HG03565 (cell line): ENCODE measurements at regions not wholly inside any gene's neighbourhood (a gene's known extent, or its start where the extent isn't known, plus 50 kb on each side); places are given as distances from the start of the nearest gene placed in this dataset.

ENCODE experiments used
- ATAC-seq: cut with Tn5 transposase; IDR thresholded peaks from one replicate; pipeline ENCODE4 v1.9.1; 2021; ENCODE audit warnings: mild to moderate bottlenecking, moderate library complexity; ENCODE audit not compliant: unreplicated experiment

DNA sequence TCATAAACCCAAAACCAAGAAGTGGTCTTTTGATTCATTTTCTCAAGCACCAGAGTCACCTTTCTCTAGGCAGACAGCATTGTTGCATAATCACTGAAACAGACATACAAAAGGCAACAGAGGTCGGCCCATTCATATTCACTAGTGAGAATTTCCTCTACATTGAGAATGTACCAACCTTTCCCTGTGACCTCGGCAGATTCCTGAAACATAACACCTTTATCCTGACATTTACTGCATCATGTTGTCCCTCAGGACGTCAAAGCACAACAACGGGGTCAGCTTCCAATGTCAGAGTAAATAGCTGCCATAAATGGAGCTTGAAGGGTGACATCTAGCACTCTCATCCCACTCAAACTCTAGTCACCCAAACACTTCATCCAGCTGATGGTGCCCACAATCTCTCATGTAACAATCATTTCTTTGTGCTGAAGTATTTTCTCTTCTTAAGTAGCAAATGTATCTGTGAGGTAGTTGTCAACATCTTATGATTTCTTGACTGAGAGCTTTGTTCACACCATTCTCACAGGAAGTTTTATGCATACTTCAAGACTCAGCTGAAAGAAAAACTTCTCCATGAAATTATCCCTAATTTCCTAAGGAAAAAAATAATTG lies 802.6 kb upstream of the CHAC2 start:
- no peak for ATAC-seq

GRCh38 chr2:52961403-52961802 lies 806.2 kb upstream of the CHAC2 start:
- no peak for ATAC-seq

- no peak for ATAC-seq
Measured at GRCh38 chr2:52960881-52961280, 806.7 kb upstream of the CHAC2 start.

DNA sequence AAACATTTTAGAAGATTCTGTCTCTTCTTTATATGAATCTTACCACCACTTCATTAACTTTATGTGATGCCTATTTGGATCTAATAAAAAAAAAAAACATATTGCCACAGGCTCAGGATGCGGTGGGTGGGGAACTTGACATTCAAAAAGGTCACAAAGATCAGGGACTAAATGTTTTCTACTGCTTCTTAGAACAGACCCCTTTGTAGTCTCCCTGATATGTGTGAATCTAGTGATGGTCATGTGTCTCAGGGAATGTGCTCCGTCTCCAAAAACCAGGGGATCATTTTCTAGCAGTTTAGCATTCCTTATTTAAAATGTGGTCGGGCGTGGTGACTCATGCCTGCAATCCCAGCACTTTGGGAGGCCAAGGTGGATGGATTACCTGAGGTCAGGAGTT lies 807.8 kb upstream of the CHAC2 start:
- no peak for ATAC-seq

- no peak for ATAC-seq
Measured at GRCh38 chr2:52956766-52957165, 810.8 kb upstream of the CHAC2 start.

DNA sequence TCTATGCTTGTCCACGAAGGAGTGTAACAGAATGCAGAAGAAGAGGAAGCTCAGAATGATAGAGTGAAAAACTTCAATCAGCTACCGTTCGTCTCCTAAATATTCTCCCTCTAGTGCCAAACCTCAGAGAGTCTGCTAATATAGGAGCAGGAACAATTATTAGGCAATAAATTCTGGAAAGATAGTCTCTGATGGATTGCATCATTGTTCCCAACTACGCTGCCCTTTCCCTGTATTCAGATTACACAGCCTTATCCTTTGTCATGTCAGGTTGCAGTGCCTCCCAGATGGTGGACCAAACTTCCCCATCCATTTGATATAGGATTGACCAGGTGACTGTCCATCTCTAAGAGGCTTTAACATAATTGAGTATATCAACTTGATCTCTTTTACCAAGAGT lies 811.5 kb upstream of the CHAC2 start:
- no peak for ATAC-seq

DNA sequence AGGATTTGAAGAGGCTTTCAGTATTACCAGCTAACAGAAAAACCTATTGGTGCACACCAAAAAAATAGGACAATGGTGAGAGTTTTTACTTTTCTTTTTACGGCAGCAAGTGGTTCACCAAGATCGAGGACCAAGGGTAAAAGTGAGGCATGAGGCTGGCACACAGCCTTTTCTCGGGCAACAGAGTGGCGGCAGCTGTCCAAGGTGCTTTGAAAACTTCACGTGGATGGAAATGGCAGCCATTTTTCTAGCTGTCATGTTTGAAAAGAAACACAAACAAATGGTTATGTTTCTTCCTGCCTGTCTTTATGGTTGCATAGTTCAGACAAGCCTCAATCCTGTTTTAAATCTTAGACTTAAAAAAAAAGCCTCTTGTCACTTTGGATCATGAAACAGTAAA lies 812.5 kb upstream of the CHAC2 start:
- no peak for ATAC-seq

- ATAC-seq: no peak
Measured at GRCh38 chr2:52940101-52940500, 827.5 kb upstream of the CHAC2 start.

GRCh38 chr2:52939250-52939649 lies 828.4 kb upstream of the CHAC2 start:
- no peak for ATAC-seq

DNA sequence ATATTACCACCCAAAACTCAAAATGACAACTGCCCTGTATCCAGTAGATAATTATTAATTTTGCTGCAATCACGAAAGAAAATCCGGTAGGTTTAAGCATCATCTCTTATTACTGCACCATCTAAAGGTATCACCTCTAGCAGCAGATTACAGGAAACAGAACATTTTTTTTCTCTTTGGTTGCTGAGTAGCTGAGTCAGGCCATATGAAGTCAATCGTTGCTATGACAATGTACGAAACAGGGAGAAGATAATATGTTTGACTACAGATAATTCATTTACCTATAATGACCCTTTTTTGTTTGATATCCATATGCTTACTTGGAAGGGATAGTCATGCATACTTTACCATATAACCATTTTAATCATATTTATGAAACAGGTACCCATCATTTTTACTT lies 831.6 kb upstream of the CHAC2 start:
- ATAC-seq: no peak

GRCh38 chr2:52934920-52935640 lies 832.5 kb upstream of the CHAC2 start:
- ATAC-seq: peak; percentile 9

DNA sequence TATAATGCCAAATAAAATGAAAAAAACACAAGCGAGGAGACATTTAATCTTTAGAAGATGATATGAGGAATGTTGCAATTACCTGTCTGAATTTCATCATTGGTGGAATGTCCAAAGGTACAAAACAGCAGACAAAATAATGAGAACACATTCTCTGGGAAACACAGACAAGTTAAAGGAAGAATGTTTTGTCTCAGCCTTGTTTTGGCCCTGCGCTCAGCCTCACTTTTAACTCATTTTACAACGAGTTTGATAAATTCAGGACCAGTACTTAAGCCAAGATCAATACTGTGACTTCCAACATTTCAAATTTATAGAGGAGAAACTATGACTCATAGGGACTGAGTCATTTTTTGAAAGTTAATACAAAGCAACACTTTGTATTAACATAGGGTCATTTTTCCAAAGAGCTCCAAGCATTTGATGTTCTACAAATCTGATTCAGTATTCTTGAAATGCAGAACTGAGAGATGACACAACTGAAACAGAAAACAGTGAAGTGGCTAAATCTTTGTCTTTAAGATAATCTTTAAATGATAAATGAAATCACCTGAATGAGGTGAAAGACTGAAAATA lies 833.2 kb upstream of the CHAC2 start:
- peak; percentile 65 for ATAC-seq

DNA sequence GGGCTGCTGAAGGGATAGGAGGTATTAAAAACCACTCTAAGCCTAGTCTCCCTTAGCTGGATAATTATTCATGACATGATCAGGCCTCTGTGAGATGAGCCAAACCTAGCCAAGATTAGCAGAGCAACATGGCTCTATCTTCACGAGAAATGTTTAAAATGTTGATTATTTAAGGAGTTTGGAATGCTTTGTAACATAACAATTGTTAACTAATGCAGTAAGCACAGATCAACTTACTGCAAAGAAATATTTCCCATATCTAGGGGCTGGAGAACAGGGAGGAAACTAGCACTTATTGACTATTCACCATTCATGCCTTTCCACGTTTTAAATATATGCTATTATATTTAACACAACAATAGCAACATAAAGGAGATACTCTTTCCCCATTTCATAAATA lies 833.7 kb upstream of the CHAC2 start:
- no peak for ATAC-seq

DNA sequence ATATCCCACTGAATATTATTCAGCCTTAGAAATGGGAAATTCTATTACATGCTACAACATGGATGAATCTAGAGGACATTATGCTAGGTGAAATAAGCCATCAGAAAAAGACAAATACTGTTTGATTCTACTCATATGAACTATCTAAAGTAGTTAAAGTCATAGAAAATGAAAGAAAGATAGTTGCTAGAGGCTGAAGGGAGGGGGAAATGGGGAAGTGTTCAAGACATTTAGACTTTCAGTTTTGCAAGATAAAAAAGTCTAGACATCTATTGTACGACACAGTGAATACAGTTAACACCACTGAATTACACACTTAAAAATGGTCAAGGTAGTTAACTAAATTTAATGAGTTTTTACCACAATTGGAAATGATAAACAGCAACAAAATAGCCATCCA lies 835.9 kb upstream of the CHAC2 start:
- ATAC-seq: peak; percentile 41

GRCh38 chr2:52929412-52929811 lies 838.2 kb upstream of the CHAC2 start:
- ATAC-seq: no peak

DNA sequence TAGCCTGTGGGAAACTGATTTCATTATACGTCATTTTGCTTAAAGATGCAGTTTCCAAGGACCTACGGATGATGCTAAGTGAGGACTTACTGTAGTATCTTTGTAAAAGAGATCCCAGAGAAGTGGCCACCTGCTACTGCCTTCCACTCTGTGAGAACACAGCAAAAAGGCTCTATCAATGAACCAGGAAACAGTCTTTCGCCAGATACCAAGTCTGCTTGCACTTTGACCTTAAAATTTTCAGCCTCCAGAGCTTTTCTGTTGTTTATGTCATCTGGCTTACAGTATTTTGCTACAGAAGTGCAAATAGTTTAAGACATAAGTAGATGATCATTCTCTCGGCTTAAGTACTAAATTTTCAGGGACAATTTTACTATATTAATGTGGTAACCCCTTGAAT lies 847.9 kb upstream of the CHAC2 start:
- no peak for ATAC-seq

- ATAC-seq: no peak
Measured at GRCh38 chr2:52918551-52918950, 849.1 kb upstream of the CHAC2 start.

- no peak for ATAC-seq
Measured at GRCh38 chr2:52916981-52917380, 850.6 kb upstream of the CHAC2 start.

DNA sequence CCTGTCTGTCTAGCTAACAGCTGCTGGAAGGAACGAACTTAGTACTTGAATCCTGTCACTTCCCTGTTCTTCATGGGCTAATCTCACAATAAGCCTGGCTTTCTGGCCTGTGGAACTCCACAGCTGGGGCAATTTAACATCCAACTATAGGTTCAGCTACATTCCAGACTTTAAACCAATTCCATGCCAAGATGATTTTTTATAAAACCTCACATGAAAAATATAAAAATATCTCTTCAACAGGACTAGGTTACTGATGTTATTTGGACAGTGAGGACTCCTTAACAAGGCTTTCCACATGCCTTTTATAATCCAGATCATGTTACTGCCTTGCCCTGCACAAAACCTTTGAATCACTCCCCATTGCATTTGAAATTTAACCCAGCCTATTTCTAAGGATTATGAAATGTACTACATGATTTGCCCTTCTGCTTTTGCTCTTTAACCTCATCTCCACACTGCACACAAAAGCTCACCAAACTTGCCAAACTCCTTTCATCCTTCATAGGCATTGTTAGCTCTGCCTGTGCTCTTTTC lies 863.2 kb upstream of the CHAC2 start:
- no peak for ATAC-seq

DNA sequence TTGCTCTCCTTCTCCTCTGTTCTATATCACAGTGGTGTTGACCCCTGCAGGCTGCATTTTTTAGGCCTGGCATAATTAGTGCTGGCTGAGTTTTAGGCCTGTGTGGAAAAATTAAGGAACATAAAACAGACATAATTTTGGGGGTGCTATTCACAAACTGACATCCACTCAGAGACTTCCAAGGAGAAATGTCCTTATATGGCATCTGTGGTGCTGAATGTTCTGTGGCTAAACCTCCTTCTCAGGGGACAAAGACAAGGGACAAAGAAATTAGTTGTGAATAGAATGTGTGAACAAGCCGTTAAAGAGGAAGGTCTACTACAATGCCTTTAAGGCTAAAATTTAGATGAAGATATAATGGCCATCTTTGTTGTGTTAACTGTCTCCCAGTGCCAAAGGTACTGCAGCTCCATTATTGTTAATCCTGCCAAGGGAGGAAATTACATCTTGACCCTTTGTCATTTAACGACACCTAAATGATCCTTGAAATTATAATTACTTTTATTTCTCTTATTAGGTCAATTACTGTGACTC lies 870.0 kb upstream of the CHAC2 start:
- ATAC-seq: no peak

GRCh38 chr2:52895726-52896340 lies 871.8 kb upstream of the CHAC2 start:
- ATAC-seq: no peak

GRCh38 chr2:52886556-52886955 lies 881.0 kb upstream of the CHAC2 start:
- no peak for ATAC-seq
